EH (cell line): ENCODE measurements at regions not wholly inside any gene's neighbourhood (a gene's known extent, or its start where the extent isn't known, plus 50 kb on each side); places are given as distances from the start of the nearest gene placed in this dataset.
"Not testable (repeated sequence)": the region's sequence is repeated elsewhere in the genome, so short reads cannot be mapped to it uniquely, and the experiment has no call there.

ENCODE experiments used
- DNase-seq: peaks from one replicate; pipeline ENCODE4 v3.0.0-alpha.2; 2015; ENCODE audit warnings: low read depth

DNA sequence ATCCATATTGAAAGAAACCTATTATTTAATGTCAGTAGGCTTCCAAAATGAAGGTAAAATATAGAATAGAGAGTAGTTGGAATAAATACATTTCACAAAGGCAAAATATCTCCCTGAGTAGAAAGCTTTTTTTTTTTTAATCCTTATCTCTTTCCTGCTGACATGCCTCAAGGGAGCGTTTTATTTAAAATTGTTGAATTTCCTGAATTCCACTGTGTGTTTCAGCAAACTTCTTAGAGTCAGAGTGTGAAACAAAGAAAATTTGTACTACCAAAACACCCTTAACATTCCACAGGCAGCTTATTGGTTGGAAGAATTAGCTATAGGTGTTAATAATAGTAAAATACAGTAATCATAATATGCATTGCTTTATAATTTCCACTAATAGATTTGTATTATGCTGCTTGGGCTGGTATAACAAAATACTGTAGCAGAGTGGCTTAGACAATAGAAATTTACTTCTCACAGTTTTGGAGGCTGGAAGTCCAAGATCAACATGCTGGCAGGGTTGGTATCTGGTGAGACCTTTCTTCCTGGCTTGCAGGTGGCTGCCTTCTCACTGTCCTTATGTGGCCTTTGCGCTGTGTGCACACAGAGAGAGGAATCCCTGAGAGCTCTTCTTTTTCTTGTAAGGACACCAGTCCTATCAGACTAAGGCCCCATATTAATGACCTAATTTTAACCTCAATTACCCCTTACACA, 468.4 kb upstream of the C1orf87 start:
- no peak for DNase-seq

DNA sequence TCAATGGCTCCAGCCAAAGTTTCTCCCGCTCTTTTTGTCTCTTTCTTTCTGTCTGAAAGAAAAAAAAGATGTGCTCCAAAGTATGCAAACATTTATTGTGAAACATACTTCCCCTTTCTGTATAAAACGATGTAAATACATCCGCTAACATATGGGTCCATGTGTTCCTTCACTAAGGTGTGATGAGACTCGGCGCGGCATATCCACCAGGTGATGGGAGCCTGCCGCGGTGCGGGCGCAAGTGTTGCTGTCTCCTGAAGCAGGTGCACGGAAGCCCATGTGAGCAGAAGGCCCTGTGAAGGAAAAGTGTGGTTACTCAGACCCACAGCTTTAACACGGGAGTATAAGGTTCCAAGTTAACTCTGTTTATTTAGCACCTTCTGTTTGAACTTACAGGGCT, 466.6 kb upstream of the C1orf87 start:
- no peak for DNase-seq

DNA sequence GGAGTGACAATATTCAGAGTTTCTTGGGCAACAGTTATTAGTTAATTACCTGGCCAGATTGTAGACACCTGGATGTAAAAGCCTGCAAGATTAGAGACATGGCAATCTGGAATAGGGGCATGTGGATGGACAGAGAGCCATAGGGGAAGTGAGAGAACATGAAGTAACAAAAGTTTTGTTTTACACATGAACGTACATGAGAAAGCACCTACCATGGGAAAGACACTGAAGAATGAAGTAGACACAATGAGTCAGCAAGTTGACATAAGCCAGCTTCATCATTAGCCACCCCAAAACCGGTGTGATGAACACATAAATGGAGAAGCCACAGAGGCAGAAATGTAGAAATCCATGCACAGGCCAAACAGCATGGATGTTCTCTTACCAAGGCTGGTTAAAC, 462.1 kb upstream of the C1orf87 start:
- no peak for DNase-seq

DNA sequence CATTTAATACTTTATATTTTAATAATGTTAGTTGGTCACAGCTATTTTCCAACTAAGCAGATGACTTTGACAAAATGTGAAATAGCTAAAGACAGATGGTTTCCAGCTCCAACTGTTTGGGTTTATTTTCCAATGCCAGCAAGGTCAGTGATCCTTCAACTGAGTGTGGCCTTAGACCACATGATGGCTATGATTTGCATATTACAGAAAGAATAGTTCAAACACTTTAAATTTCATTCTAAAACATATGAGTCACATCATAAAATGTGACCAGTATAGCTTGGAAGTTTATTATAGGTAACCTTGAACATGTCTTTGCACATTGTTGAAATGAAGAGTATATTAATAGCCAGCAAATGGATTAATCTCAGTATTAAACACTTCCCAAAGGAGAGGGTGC, 454.0 kb upstream of the C1orf87 start:
- DNase-seq, result no peak

DNA sequence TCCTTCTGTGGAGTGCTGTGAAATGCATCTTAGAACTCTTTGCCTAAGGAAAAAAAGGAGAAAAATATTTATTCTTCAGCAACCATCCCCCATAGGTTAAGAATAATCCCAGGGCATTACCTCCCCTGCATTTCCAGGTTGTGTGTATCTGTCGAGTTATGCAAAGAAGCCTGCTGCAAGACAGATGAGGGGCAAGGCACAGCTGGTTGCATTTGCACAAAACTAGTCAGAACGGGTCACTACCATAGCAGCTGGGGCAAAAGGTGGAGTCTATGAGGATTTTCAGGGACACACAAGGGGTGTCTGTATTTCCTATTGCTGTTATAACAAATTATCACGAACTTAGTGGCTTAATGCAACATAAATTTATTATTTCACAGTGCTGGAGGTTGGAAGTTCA, 443.4 kb upstream of the C1orf87 start:
- DNase-seq, result no peak

DNA sequence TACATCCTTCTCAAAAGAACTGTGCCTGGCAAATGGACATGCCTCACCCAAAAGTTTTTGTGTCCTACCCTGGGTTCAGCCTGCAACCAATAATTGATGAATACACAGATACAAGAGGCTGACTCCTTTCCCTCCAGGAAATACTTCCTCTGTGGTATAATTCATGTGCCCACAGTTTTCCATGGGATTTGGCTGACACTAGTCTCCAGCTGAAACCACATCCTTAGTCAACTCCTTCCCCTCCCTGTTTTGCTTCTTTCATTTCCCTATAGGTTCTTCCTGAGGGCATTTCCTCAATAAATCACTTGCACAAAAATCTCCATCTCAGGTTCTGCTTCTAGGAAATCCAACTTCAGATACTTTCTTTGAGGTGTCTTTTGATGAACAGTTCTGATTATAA, 436.6 kb upstream of the C1orf87 start:
- no peak for DNase-seq

DNA sequence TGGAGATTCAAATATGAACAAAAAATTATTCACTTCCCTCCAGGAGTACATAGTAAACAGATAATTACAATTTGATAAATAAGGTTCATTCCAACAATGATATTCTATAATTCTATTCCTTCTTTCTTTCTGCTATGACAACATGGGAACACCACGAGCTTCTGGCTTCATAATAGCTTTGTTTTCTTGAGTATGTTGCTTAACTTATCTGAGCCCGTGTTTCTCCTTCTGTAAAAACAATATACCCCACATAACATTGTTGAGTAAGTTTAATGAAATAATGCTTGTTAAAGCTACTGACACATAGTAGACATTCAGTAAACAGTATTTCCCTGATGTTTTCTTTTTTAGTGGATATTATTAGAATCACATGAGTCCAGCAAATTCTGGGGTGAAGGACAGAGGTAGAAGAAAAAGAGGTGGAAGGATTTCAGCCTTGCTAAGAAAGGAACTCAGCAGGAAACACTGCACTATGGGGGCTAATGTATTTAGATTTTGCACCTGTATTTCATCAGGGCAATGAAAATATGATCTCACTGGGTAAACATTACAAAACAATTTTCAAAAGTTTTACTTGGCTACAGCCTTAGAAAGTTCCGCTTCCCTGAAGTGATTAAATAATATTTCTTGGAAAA, 430.8 kb upstream of the C1orf87 start:
- DNase-seq, result no peak

DNA sequence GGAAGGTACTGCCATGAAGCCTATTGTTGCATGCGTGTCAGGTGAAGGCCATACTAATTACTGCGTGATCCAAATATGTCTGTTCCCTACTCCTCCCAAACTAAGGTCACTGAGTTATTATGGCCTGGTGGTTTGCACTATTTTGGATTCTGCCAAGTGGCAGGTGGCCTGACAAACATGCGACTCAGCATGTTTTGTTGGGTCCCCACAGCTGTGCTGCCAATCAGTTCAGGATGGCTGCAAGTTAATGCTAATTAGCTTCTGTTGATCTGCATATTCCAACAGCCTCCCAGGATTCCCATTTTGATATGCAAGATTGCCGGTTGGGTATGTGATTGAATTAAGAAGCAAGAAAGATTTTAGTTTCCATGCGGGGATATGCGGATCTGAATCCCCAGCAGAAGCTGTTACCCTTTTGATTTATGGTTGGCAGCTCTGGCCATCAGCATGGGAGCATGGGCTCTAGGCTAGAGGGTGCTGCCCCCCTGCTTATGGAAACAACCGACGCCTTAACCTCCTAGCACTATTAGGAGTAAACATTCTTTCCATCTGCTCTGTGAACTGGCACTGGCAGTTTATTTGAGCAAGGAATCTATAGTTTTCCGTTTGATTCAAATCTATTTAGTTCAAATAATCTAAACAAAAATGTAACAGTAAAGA, 429.8 kb upstream of the C1orf87 start:
- no peak for DNase-seq

DNA sequence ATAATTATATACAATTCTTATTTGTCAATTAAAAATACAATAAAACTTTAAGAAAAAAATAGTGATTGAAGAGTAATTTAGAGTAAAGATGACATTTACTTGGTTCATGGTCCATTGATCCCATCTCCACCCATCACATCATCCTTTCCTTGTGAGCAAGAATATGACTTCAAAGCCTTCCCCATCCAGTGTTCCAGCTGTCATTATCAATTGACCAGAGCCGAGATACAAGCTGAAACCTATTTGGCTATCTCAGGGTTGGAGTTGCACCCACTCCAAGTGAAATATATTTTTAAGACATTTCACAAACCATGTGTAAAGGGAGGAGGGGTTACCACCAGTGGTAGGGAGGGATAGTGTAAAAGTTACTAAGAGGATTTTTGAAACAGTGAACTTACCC, 428.9 kb upstream of the C1orf87 start:
- no peak for DNase-seq

DNA sequence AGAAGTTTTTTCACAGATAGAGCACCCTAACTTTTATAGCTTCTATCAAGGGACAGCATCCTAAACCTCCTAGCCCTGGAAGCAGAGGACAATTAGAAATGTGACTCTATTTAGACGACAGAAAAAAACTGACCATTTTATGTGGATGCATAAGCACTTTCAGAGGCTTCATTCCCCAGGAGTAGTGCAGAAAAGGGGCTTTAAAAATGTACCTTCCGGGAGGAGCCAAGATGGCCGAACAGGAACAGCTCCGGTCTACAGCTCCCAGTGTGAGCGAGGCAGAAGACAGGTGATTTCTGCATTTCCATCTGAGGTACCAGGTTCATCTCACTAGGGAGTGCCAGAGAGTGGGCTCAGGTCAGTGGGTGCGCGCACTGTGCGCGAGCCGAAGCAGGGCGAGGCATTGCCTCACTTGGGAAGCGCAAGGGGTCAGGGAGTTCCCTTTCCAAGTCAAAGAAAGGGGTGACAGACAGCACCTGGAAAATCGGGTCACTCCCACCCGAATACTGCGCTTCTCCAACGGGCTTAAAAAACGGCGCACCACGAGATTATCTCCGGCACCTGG, 416.4 kb upstream of the C1orf87 start:
- DNase-seq, result not testable (repeated sequence)

DNA sequence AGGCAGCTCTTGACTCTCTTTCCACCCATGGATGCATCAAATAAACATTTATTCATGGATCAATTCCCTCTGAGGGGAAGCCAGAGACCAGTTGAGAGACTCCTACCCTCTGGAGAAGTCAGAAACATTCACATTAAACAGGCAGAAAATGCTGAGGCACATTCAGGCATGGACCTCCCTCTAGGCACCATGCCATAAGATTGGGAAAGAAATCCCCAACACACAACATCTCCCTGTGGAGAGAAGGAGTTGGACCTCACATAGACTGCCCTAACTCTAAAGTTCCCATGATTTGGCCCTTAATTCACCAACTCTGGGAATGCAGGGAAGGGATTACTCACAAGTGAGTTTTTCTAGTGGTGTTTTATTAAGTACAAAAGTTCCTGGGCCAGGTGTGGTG, 415.3 kb upstream of the C1orf87 start:
- no peak for DNase-seq

DNA sequence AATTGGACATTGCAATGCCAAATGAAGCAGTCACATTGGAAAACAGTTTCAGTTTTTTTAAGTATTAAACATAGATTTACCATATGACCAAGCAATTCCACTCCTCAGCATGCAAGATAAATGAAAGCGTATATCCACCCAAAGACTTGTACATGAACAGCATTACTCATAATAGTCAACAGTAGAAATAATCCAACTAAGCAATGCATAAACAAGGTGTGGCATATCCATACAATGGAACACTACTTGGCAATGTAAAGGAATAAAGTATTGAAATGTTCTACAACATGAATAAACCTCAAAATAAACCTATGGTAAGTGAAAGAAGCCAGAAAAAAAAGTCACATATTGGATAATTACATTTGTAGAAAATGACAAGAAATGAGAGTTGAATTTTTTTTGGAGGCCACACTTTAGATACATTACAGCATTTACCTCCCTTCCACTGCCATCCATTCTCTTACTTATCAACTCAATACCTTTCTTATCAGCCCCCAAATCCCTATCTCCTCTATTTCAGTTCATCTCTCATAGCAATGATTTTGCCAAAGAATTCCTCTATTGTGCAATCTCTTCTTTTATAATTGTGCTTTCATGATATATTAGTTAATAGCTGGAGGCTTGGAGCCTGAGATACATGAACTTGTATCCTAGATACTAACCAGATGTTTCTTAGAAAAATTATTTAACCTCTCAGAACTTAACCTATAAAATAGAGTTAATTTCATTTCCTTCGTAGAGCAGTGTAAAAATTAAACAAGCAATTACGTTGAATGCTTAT, 414.2 kb upstream of the C1orf87 start:
- no peak for DNase-seq

DNA sequence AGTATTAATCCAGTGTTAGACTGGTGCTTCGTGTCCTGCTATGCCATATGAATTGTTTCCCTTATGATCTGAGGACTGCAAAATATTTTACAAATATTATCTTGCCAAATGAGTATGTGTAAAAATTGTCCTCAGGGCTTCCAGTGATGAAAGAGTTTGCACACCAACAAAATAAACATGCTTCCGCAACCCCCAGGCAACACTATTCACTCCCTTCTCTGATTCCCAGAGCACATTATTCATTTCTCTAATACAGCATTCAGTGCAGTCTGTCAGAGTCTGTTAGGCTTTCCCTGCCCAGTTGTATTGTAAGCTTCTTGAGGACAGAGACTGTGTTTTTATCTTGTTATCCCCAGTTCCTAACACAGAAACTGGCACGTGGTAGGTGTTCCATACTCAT, 409.9 kb upstream of the C1orf87 start:
- no peak for DNase-seq

DNA sequence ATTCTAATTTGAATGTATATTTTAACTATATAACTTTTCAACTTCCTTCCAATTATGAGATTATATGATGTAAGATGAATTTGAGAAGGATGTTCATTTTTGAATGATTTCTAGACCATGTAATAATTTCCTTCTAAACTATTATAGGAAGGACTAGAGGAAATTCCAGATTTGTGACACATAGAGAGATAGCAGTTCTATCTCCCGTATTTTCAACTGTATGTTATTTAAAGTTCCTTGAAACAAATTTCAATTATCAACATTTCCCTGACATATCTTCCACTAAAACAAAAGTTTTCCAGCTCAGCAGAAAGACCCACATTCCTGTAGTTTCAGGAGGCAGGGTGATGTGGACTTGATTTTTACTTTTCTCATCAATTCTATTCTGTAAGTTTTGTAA, 396.7 kb upstream of the C1orf87 start:
- no peak for DNase-seq

DNA sequence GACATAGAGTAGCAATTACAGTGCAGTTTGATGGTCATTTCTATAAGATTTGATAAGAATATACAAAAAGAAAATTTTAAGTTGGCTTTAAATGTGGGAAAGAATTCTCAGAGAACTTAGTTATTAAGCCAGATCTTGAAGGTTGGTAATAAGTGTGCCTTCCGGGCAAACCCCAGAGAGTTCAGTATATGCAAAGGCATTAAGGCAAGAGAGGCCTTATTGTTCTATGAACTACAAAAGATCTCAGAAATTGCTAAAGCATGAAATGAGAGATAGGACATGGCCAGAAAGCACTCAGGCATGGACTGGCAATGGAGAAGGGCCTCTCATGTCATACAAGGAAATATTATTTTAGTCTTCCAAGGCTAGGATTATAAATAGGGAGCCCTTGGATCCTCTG, 390.2 kb upstream of the C1orf87 start:
- DNase-seq, result no peak

DNA sequence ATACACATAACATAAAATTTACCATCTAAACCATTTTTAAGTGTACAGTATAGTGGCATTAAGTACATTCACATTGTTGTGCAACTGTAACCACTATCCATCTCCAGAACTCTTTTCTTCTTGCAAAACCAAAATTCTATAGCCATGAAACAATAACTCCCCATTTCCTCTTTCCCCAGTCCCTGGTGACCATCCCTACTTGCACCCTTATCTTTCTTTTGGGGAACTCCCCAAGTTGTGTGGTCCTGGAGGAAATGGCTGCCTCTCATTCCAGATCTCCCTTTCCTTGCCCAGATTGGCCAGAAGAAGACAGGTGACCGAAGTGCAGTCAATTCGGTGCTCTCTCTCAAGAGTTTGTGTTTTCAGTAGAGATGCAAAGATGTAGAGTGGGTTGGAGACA, 389.6 kb upstream of the C1orf87 start:
- no peak for DNase-seq

DNA sequence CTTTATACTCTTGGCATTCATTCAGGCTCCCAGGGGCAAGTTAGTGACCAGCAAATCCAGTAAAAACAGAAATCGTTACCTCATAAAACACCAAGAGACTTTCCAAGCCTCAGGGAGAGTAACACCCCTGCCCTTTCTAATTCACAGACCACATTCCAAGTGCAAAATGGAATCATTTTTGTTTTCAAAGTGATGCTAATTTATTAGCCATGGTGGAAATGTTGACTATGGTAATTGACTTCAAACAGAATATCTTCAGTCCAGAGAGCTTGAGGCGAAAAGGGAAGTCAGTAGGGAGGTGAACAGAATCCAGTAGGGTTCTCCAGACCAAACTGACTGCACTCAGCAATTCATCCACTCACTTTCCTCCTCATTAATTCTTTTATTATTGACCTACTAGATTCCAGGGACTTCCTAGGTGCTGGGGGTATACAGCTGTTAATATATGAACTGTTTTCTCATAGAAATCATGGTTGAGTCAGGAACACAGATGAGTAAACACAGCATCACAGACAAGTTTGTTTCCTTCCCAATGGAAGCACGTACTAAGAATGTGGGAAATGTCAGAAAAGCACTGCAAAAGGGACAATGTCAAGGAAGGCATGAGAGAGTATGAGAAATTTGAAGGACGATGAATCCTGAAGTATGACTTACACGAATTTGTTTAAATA, 388.5 kb upstream of the C1orf87 start:
- DNase-seq, result no peak

DNA sequence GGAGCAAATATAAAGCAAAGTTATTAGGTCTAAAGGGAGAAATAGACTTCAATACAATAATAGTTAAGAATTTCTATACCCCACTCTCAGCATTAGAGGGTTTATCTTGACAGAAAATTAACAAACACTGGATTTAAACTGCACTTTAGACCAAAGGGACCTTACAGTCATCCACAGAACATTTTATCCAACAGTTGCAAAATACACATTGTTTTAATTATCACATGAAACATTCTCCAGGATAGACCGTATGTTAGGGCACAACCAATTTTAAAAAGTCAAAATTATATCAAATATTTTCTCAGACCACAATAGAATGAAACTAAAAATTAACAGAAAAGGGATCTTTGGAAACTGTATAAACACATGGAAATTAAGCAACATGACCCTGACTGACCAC, 384.5 kb upstream of the C1orf87 start:
- no peak for DNase-seq

DNA sequence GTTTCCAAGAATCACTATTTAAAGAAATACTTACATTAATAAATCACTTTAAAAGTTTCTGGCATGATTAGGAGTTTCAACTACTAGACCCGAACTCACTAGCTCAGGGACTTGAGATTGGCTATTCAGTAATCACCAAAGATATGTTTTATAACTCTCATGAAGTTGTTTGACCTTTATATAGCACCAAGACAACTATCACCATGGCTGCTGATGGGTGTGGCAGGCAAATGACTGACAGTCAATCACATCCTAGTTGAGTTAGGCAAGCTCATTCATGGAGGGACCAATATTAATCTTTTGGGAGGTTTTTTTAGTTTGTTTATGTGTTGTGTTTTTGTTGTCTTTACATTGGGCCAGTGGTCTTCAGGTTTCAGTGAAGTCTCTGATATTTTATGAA, 376.3 kb upstream of the C1orf87 start:
- DNase-seq, result no peak

DNA sequence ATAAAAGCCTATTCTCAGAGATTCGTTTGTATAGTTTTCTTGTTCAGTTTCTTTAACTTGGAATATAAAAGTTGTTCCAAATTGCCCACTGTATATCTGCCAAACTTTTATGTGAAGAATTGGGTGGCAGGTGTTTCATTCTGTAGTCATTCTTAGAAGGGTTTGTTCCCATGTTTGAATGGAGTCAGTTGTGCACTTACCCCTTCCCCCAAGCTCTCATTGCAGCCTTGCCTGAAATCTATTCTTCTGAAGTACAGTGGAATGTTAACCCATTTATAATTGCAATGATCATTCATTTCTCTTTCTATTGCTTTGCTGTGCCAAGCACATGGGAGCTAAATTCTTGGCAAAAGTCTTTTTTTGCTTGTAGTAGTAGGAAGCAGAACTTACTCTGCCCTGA, 375.3 kb upstream of the C1orf87 start:
- DNase-seq, result no peak

DNA sequence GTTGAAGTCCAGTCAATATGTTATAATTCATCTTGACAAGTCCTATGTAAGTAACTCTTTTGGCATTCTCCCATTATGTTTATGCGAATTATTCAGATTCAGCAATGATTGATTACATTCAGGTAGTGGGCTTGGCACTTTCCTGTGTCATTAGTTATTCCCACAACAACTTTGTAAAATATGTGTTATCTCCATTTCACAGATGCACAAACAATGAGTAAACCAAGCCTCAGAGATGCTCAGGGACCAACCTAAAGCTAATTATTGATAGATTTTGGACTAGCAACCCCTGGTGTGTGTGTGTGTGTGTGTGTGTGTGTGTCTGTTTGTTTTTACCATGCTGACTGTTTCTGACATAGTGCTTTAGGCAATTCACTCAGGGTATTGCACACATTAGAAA, 371.1 kb upstream of the C1orf87 start:
- DNase-seq, result no peak

DNA sequence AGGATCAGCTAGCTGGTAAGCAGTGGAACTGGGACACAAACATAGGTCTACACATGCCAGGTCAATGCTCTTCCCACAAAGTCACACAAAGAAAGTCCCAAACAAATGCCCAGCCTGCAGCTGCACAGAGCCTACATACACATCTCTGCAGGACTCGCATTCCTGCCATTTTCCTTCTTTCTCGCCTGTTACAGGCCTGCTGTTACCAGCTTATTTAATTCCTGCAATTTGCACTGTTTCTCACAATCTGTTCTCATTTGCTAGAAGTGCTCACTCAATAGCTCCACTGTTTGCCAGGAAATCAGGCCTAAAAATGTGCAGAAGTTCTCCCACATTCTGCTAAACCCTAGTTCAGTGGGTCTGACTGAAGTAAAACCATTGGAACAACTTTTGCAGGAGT, 362.6 kb upstream of the C1orf87 start:
- no peak for DNase-seq
